ENCODE measurements at regions not wholly inside any gene's neighbourhood (a gene's known extent, or its start where the extent isn't known, plus 50 kb on each side); places are given as distances from the start of the nearest gene placed in this dataset.

DNA sequence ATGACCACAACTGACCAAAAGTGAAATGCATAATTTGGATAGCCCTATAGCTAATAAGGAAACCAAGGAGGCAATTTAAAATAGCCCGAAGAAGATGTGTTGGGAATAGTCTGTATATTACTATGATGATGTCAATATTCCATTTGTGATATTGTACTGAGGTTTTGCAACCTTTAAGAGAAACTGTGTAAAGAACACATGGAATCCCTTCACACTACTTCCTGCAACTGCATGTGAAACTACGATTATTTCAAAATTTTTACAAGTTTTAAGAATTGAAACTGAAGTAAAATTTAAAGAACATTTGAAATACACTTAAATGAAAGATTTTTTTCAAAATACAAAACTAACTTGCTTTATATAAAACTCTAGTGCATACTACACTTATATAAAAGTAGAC, 504.3 kb upstream of the ID2 start:
- no peaks in the 10 kb centered on the region for H3K4me1 ChIP-seq (ENCODE audit: insufficient read depth, low read length, poor library complexity, severe bottlenecking)
- H3K27me3 ChIP-seq (ENCODE audit: insufficient read depth, low read length, poor library complexity, severe bottlenecking) = no peaks in the 10 kb centered on the region
- H3K9me3 ChIP-seq (ENCODE audit: insufficient read depth, low read depth, low read length) = peaks cover 4% of the 10 kb centered on the region; the same call in 1 of the 2 replicates
- no peak for TF ChIP-seq EZH2phosphoT487 (IDR thresholded peaks at IDR 0.05; ENCODE audit: borderline replicate concordance)
- TF ChIP-seq, protein P1, sequence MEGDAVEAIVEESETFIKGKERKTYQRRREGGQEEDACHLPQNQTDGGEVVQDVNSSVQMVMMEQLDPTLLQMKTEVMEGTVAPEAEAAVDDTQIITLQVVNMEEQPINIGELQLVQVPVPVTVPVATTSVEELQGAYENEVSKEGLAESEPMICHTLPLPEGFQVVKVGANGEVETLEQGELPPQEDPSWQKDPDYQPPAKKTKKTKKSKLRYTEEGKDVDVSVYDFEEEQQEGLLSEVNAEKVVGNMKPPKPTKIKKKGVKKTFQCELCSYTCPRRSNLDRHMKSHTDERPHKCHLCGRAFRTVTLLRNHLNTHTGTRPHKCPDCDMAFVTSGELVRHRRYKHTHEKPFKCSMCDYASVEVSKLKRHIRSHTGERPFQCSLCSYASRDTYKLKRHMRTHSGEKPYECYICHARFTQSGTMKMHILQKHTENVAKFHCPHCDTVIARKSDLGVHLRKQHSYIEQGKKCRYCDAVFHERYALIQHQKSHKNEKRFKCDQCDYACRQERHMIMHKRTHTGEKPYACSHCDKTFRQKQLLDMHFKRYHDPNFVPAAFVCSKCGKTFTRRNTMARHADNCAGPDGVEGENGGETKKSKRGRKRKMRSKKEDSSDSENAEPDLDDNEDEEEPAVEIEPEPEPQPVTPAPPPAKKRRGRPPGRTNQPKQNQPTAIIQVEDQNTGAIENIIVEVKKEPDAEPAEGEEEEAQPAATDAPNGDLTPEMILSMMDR (conservative IDR thresholded peaks at IDR 0.05; ENCODE audit: low read length) = no peak
- H3K36me3 ChIP-seq (ENCODE audit: insufficient read depth, low read length) = no peaks in the 10 kb centered on the region
- H3K4me2 ChIP-seq (ENCODE audit: low read depth, low read length, poor library complexity, severe bottlenecking) = no peak overlapping the region
- no peaks in the 10 kb centered on the region for H3F3A ChIP-seq (ENCODE audit: low read depth)
- H3K9me2 ChIP-seq (replicated peaks; ENCODE audit: low read depth, low read length) = no peaks in the 10 kb centered on the region
- H3K79me2 ChIP-seq (ENCODE audit: insufficient read depth, low read length) = no peaks in the 10 kb centered on the region
- no peak overlapping the region for H3K4me3 ChIP-seq (ENCODE audit: low read length, poor library complexity, severe bottlenecking)
- H3K9ac ChIP-seq (ENCODE audit: low read depth, low read length, poor library complexity, severe bottlenecking) = no peak overlapping the region
- H4K20me1 ChIP-seq (ENCODE audit: insufficient read depth, low read length, poor library complexity, severe bottlenecking) = no peaks in the 10 kb centered on the region
- no peak overlapping the region for H2AFZ ChIP-seq (ENCODE audit: low read length)

DNA sequence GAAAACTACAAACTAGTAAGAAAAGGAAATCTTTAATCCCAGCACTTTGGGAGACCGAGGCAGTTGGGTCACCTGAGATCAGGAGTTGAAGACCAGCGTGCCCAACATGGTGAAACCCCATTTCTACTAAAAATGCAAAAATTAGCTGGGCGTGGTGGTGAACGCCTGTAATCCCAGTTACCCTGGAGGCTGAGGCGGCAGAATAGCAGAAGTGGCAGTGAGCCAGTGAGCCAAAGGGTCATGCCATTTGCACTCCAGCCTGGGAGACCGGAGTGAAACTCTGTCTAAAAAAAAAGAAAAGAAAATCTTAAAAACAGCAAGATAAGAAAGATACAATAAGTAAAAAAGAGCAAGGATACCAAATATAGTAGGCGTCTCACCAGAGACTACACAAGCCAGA, 502.9 kb upstream of the ID2 start:
- TF ChIP-seq, protein P1 (conservative IDR thresholded peaks at IDR 0.05; ENCODE audit: low read length) = no peak
- TF ChIP-seq EZH2phosphoT487 (IDR thresholded peaks at IDR 0.05; ENCODE audit: borderline replicate concordance) = no peak
- Histone ChIP-seq H3K9me2 (replicated peaks; ENCODE audit: low read depth, low read length) (no peaks in the 10 kb centered on the region), H3K4me2 (ENCODE audit: low read depth, low read length, poor library complexity, severe bottlenecking) (no peak overlapping the region), H3F3A (ENCODE audit: low read depth) (no peaks in the 10 kb centered on the region), H3K4me1 (ENCODE audit: insufficient read depth, low read length, poor library complexity, severe bottlenecking) (no peaks in the 10 kb centered on the region), H4K20me1 (ENCODE audit: insufficient read depth, low read length, poor library complexity, severe bottlenecking) (no peaks in the 10 kb centered on the region), H3K9me3 (ENCODE audit: insufficient read depth, low read depth, low read length) (peaks cover 4% of the 10 kb centered on the region; the same call in 1 of the 2 replicates), H3K4me3 (ENCODE audit: low read length, poor library complexity, severe bottlenecking) (no peak overlapping the region), H2AFZ (ENCODE audit: low read length) (no peak overlapping the region), H3K9ac (ENCODE audit: low read depth, low read length, poor library complexity, severe bottlenecking) (no peak overlapping the region), H3K36me3 (ENCODE audit: insufficient read depth, low read length) (no peaks in the 10 kb centered on the region), H3K27me3 (ENCODE audit: insufficient read depth, low read length, poor library complexity, severe bottlenecking) (no peaks in the 10 kb centered on the region), H3K79me2 (ENCODE audit: insufficient read depth, low read length) (no peaks in the 10 kb centered on the region)

DNA sequence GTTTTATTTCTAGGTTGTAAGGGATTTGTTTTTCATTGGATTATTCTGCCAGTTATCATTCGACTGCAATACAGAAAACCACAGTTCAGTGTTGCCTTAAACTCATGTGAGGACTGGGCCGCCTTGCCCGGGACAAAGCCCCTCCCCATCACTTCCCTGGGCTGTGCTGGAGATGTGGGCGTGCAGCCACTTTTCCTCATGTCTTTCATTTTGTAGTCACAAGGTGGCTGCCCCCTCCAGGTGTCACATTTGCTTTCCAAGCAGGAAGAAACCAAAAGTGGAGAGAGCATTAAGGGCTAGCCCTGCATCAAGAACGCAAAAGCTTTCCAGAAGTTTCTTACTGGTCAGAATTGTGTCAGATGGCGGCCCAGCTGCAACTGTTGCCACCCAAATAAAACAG, 492.5 kb upstream of the ID2 start:
- no peaks in the 10 kb centered on the region for H4K20me1 ChIP-seq (ENCODE audit: insufficient read depth, low read length, poor library complexity, severe bottlenecking)
- TF ChIP-seq, protein P1 (conservative IDR thresholded peaks at IDR 0.05; ENCODE audit: low read length) = no peak
- no peak for TF ChIP-seq EZH2phosphoT487 (IDR thresholded peaks at IDR 0.05; ENCODE audit: borderline replicate concordance)
- H2AFZ ChIP-seq (ENCODE audit: low read length) = peak overlapping the region; percentile 71; the same call in 1 of the 2 replicates
- H3K4me3 ChIP-seq (ENCODE audit: low read length, poor library complexity, severe bottlenecking) = no peak overlapping the region
- no peak overlapping the region for H3K9ac ChIP-seq (ENCODE audit: low read depth, low read length, poor library complexity, severe bottlenecking)
- peaks cover 5% of the 10 kb centered on the region; the same call in 1 of the 2 replicates for H3K9me3 ChIP-seq (ENCODE audit: insufficient read depth, low read depth, low read length)
- H3K4me1 ChIP-seq (ENCODE audit: insufficient read depth, low read length, poor library complexity, severe bottlenecking) = no peaks in the 10 kb centered on the region
- no peaks in the 10 kb centered on the region for H3K9me2 ChIP-seq (replicated peaks; ENCODE audit: low read depth, low read length)
- no peaks in the 10 kb centered on the region for H3F3A ChIP-seq (ENCODE audit: low read depth)
- H3K36me3 ChIP-seq (ENCODE audit: insufficient read depth, low read length) = no peaks in the 10 kb centered on the region
- no peaks in the 10 kb centered on the region for H3K27me3 ChIP-seq (ENCODE audit: insufficient read depth, low read length, poor library complexity, severe bottlenecking)
- no peaks in the 10 kb centered on the region for H3K79me2 ChIP-seq (ENCODE audit: insufficient read depth, low read length)
- H3K4me2 ChIP-seq (ENCODE audit: low read depth, low read length, poor library complexity, severe bottlenecking) = no peak overlapping the region

Measured in Loucy (cell line).